ENCODE measurements at regions not wholly inside any gene's neighbourhood (a gene's known extent, or its start where the extent isn't known, plus 50 kb on each side); places are given as distances from the start of the nearest gene placed in this dataset.

- TF ChIP-seq EP300 (IDR thresholded peaks at IDR 0.05) (no peak), CTCF (IDR thresholded peaks at IDR 0.05) (no peak)
Observed at GRCh38 chr10:55232553-55232952, 431.5 kb upstream of the PCDH15 start.

Measured in ovary (tissue), 3 donors.